Breast epithelium (tissue), 4 donors: ENCODE measurements at regions not wholly inside any gene's neighbourhood (a gene's known extent, or its start where the extent isn't known, plus 50 kb on each side); places are given as distances from the start of the nearest gene placed in this dataset.

Experiments
- DNase-seq, 2 donors: peaks; one replicate each; pipeline ENCODE4 v3.0.0-alpha.2; 2019; ENCODE audit warnings: low spot score in 2 of 2
- H3K27ac ChIP-seq, 2 donors: fragments of 200-600 bp; sonication (generic) in 1 of 2; one replicate each; pipeline ENCODE4 v1.5.1; 2016 to 2019; ENCODE audit warnings: mild to moderate bottlenecking in 1 of 2
- H3K27me3 ChIP-seq, 2 donors: fragments of 200-600 bp; sonication (generic) in 1 of 2; one replicate each; pipeline versions ENCODE4 v1.5.1 to v1.6.0; 2017 to 2019; ENCODE audit warnings: control low read depth in 1 of 2, mild to moderate bottlenecking in 1 of 2
- H3K36me3 ChIP-seq: fragments of 200-600 bp; one replicate; pipeline ENCODE4 v1.5.1; 2019
- H3K4me1 ChIP-seq, 2 donors: fragments of 200-600 bp; sonication (generic); one replicate each; pipeline ENCODE4 v1.5.1; 2016 to 2019; ENCODE audit warnings: control low read depth in 1 of 2
- H3K4me3 ChIP-seq, 3 donors: fragments of 200-600 bp; sonication (generic); 1 replicate in 2 of 3; 2 replicates in 1 of 3; pipeline ENCODE4 v1.5.1; 2016 to 2019; ENCODE audit warnings: mild to moderate bottlenecking in 3 of 3, moderate library complexity in 2 of 3
- H3K9me3 ChIP-seq, 2 donors: fragments of 200-600 bp; sonication (generic) in 1 of 2; one replicate each; pipeline ENCODE4 v1.5.1; 2016 to 2019; ENCODE audit warnings: control low read depth in 1 of 2
- POLR2A ChIP-seq: fragments of 450-650 bp; IDR thresholded peaks from one replicate; pipeline ENCODE4 v1.6.1; 2016; ENCODE audit warnings: antibody characterized with exemption, mild to moderate bottlenecking, moderate library complexity
- POLR2AphosphoS5 ChIP-seq, 3 donors: sonication (generic); formaldehyde crosslinking; IDR thresholded peaks; one replicate each; pipeline ENCODE4 v1.6.1; 2017; ENCODE audit warnings: antibody characterized with exemption in 3 of 3
- intact Hi-C: fragments of 100-400 bp; cut with DNase I; formaldehyde crosslinking; loops from one replicate; pipeline ENCODE4 v1.15.1; 2023; ENCODE audit warnings: low total_unique reads
- TF ChIP-seq, protein P1 (sequence below), 3 donors: fragments of 450-650 bp; IDR thresholded peaks; one replicate each; pipeline ENCODE4 v1.5.1; 2016 to 2017; ENCODE audit warnings: antibody characterized with exemption in 3 of 3, mild to moderate bottlenecking in 3 of 3, moderate library complexity in 3 of 3

GRCh38 chr14:83042858-83043257, 1509.2 kb upstream of the SEL1L start:
- Histone ChIP-seq H3K36me3 (no peaks in the 10 kb centered on the region), H3K9me3 (no peaks in the 10 kb centered on the region), H3K27ac (no peak overlapping the region), H3K27me3 (no peaks in the 10 kb centered on the region), H3K4me1 (no peaks in the 10 kb centered on the region), H3K4me3 (no peak overlapping the region)
- intact Hi-C loops: no loop called here
- TF ChIP-seq, protein P1, sequence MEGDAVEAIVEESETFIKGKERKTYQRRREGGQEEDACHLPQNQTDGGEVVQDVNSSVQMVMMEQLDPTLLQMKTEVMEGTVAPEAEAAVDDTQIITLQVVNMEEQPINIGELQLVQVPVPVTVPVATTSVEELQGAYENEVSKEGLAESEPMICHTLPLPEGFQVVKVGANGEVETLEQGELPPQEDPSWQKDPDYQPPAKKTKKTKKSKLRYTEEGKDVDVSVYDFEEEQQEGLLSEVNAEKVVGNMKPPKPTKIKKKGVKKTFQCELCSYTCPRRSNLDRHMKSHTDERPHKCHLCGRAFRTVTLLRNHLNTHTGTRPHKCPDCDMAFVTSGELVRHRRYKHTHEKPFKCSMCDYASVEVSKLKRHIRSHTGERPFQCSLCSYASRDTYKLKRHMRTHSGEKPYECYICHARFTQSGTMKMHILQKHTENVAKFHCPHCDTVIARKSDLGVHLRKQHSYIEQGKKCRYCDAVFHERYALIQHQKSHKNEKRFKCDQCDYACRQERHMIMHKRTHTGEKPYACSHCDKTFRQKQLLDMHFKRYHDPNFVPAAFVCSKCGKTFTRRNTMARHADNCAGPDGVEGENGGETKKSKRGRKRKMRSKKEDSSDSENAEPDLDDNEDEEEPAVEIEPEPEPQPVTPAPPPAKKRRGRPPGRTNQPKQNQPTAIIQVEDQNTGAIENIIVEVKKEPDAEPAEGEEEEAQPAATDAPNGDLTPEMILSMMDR (IDR thresholded peaks at IDR 0.05): no peak
- TF ChIP-seq POLR2AphosphoS5 (IDR thresholded peaks at IDR 0.05) (no peak), POLR2A (no peak)
- no peak for DNase-seq

GRCh38 chr14:83044001-83044400, 1510.3 kb upstream of the SEL1L start:
- no peak for DNase-seq
- Histone ChIP-seq H3K27ac (no peak overlapping the region), H3K4me3 (no peak overlapping the region), H3K9me3 (no peaks in the 10 kb centered on the region), H3K4me1 (no peaks in the 10 kb centered on the region), H3K27me3 (no peaks in the 10 kb centered on the region), H3K36me3 (no peaks in the 10 kb centered on the region)
- intact Hi-C loops: no loop called here
- TF ChIP-seq POLR2AphosphoS5 (IDR thresholded peaks at IDR 0.05): no peak
- no peak for TF ChIP-seq POLR2A
- TF ChIP-seq, protein P1 (IDR thresholded peaks at IDR 0.05): no peak

GRCh38 chr14:83047059-83047830, 1513.6 kb upstream of the SEL1L start:
- Histone ChIP-seq H3K36me3 (no peaks in the 10 kb centered on the region), H3K4me1 (no peaks in the 10 kb centered on the region), H3K27me3 (no peaks in the 10 kb centered on the region), H3K4me3 (no peak overlapping the region), H3K27ac (no peak overlapping the region), H3K9me3 (no peaks in the 10 kb centered on the region)
- TF ChIP-seq POLR2AphosphoS5 (IDR thresholded peaks at IDR 0.05) (no peak), POLR2A (no peak)
- TF ChIP-seq, protein P1 (IDR thresholded peaks at IDR 0.05): no peak
- no peak for DNase-seq
- intact Hi-C loops: no loop called here

DNA sequence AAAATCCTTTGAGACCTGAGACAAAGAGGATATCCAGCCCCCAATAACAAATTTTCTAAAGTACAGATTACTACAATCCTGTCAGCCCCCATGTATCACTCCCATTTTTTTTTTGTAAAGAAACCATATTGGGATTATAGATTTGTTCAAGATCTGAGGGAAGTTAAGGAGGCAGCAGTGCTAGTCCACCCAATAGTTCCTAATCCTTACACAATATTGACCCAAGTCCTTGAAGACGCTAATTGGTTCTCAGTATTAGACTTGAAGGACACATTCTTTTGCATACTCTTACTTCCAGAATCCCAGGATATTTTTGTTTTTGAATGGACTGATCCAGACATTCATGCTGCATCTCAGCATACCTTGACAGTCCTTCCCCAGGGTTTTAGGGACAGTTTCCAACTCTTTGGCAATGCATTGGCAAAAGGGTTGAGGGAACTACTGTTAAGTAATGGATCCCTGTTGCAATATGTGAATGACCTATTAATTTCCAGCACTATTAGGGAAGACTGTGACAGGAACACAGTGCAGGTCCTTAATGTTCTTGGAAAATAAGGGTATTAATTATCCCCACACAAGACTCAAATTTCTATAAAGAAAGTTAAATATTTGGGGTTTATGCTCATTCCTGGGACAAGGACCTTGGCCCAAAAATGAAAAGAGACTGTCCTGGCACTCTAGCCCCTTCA, 1519.5 kb upstream of the SEL1L start:
- intact Hi-C loops: no loop called here
- no peak overlapping the region for H3K4me3 ChIP-seq
- TF ChIP-seq, protein P1 (IDR thresholded peaks at IDR 0.05): no peak
- TF ChIP-seq POLR2A (no peak), POLR2AphosphoS5 (IDR thresholded peaks at IDR 0.05) (no peak)
- DNase-seq: no peak
- no peaks in the 10 kb centered on the region for H3K9me3 ChIP-seq
- H3K27me3 ChIP-seq: no peaks in the 10 kb centered on the region
- no peaks in the 10 kb centered on the region for H3K36me3 ChIP-seq
- no peak overlapping the region for H3K27ac ChIP-seq
- no peaks in the 10 kb centered on the region for H3K4me1 ChIP-seq

- Histone ChIP-seq H3K27ac (no peak overlapping the region), H3K36me3 (no peaks in the 10 kb centered on the region), H3K9me3 (no peaks in the 10 kb centered on the region), H3K4me1 (no peaks in the 10 kb centered on the region), H3K27me3 (no peaks in the 10 kb centered on the region), H3K4me3 (no peak overlapping the region)
- TF ChIP-seq POLR2A: no peak
- intact Hi-C loops: no loop called here
- no peak for DNase-seq
These were observed 1524.4 kb upstream of the SEL1L start for GRCh38 chr14:83058068-83058467.
